C4-2B (cell line): ENCODE measurements at regions not wholly inside any gene's neighbourhood (a gene's known extent, or its start where the extent isn't known, plus 50 kb on each side); places are given as distances from the start of the nearest gene placed in this dataset.

Source experiments
- CTCF ChIP-seq: fragments of 450-650 bp; conservative IDR thresholded peaks from 2 replicates; pipeline ENCODE4 v1.5.1; 2017; ENCODE audit warnings: mild to moderate bottlenecking
- ZFX ChIP-seq: fragments of 450-650 bp; IDR thresholded peaks from 2 replicates; pipeline ENCODE4 v1.6.1; 2017

GRCh38 chr5:159386028-159386711, 55.9 kb upstream of the IL12B start:
- TF ChIP-seq CTCF (no peak), ZFX (no peak)
